B cell (primary cell): ENCODE measurements at regions not wholly inside any gene's neighbourhood (a gene's known extent, or its start where the extent isn't known, plus 50 kb on each side); places are given as distances from the start of the nearest gene placed in this dataset.

ENCODE experiments used
- ATAC-seq: fragments of 200-7000 bp; cut with Tn5 transposase; one replicate; pipeline ENCODE4 v1.10.0; 2021; ENCODE audit warnings: low read depth, mild to moderate bottlenecking, moderate number of reproducible peaks, moderate library complexity
- CTCF ChIA-PET: fragments of 350-600 bp; sonication (Branson Sonifier 250); formaldehyde crosslinking; loops from one replicate; lab custom pipeline; 2021; ENCODE audit warnings: antibody characterized with exemption, inconsistent platforms; lab: Charles Lee
- POLR2A ChIA-PET: fragments of 350-600 bp; sonication (Branson Sonifier 250); formaldehyde crosslinking; loops from one replicate; lab custom pipeline; 2021; ENCODE audit warnings: antibody characterized with exemption; lab: Charles Lee
- DNase-seq: peaks from one replicate; pipeline ENCODE4 v3.0.0; 2013
- H2AFZ ChIP-seq: 2 replicates; pipeline ENCODE4 v1.6.1; 2012; ENCODE audit warnings: mild to moderate bottlenecking, low read depth, low read length; ENCODE audit not compliant: insufficient read depth, poor library complexity, severe bottlenecking
- H3K27ac ChIP-seq, 2 donors: 1 replicate in 1 of 2; 2 replicates in 1 of 2; pipeline ENCODE4 v1.5.1; 2012 to 2013; ENCODE audit warnings: low read length in 2 of 2, mild to moderate bottlenecking in 2 of 2, moderate library complexity in 1 of 2
- H3K27me3 ChIP-seq, 4 experiments: fragments of 200-600 bp in 1 of 4; sonication (generic) in 1 of 4; replicated peaks in 1 of 4; 1 replicate in 2 of 4; 2 replicates in 2 of 4; pipeline versions ENCODE4 v1.6.1 to v1.7.0; 2013 to 2016; ENCODE audit warnings: low read length in 3 of 4, mild to moderate bottlenecking in 2 of 4, mixed read lengths in 1 of 4, moderate library complexity in 1 of 4; ENCODE audit not compliant: insufficient read depth in 4 of 4, control insufficient read depth in 3 of 4; ENCODE audit errors: control extremely low read depth in 1 of 4
- H3K36me3 ChIP-seq, 2 experiments: replicated peaks in 1 of 2; 1 replicate in 1 of 2; 2 replicates in 1 of 2; pipeline versions ENCODE4 v1.6.1 to v1.7.1; 2013; ENCODE audit warnings: low read length in 1 of 2; ENCODE audit not compliant: insufficient read depth in 2 of 2, control insufficient read depth in 1 of 2; ENCODE audit errors: control extremely low read depth in 1 of 2, extremely low read depth in 1 of 2
- H3K4me1 ChIP-seq, 2 donors: fragments of 200-600 bp in 1 of 2; sonication (generic) in 1 of 2; 1 replicate in 1 of 2; 2 replicates in 1 of 2; pipeline versions ENCODE4 v1.5.1 to v1.6.1; 2013 to 2017; ENCODE audit warnings: low read length in 2 of 2; ENCODE audit not compliant: control insufficient read depth in 2 of 2, insufficient read depth in 2 of 2
- H3K4me2 ChIP-seq: replicated peaks from 2 replicates; pipeline ENCODE3; 2012; ENCODE audit warnings: mild to moderate bottlenecking, low read depth, low read length; ENCODE audit not compliant: poor library complexity, severe bottlenecking
- H3K4me3 ChIP-seq, 5 experiments: fragments of 200-600 bp in 1 of 5; sonication (generic) in 1 of 5; 1 replicate in 3 of 5; 2 replicates in 2 of 5; pipeline versions ENCODE4 v1.5.1 to v1.7.0; 2011 to 2016; ENCODE audit warnings: low read length in 4 of 5, mild to moderate bottlenecking in 4 of 5, low read depth in 2 of 5, control low read depth in 1 of 5, moderate library complexity in 1 of 5; ENCODE audit not compliant: insufficient read depth in 1 of 5; ENCODE audit errors: control extremely low read depth in 1 of 5, extremely low read depth in 1 of 5
- H3K79me2 ChIP-seq: fragments of 200-600 bp; sonication (generic); one replicate; pipeline ENCODE4 v1.6.0; 2016; ENCODE audit warnings: low read length; ENCODE audit not compliant: control insufficient read depth, insufficient read depth
- H3K9ac ChIP-seq: fragments of 200-600 bp; sonication (generic); 2 replicates; pipeline ENCODE4 v1.6.1; 2017; ENCODE audit warnings: mild to moderate bottlenecking, low read length, moderate library complexity
- H3K9me3 ChIP-seq, 3 donors: one replicate each; pipeline versions ENCODE4 v1.6.1 to v1.7.1; 2013; ENCODE audit warnings: low read length in 2 of 3; ENCODE audit not compliant: control insufficient read depth in 2 of 3, insufficient read depth in 1 of 3; ENCODE audit errors: control extremely low read depth in 1 of 3
- H4K20me1 ChIP-seq: 2 replicates; pipeline ENCODE4 v1.6.0; 2012; ENCODE audit warnings: mild to moderate bottlenecking, low read length; ENCODE audit not compliant: insufficient read depth, control insufficient read depth, poor library complexity, severe bottlenecking
- H3K27ac Mint-ChIP-seq: one replicate; pipeline ENCODE4 v1.8.0; 2021; ENCODE audit warnings: mixed read lengths
- H3K27me3 Mint-ChIP-seq: one replicate; pipeline ENCODE4 v1.8.0; 2021; ENCODE audit warnings: mixed read lengths
- H3K4me1 Mint-ChIP-seq: one replicate; pipeline ENCODE4 v1.8.0; 2021; ENCODE audit warnings: mixed read lengths
- H3K4me3 Mint-ChIP-seq: one replicate; pipeline ENCODE4 v1.8.0; 2021; ENCODE audit warnings: mixed read lengths
- H3K9me3 Mint-ChIP-seq: one replicate; pipeline ENCODE4 v1.8.0; 2022; ENCODE audit warnings: mixed read lengths; ENCODE audit not compliant: insufficient read depth
- CTCF ChIP-seq: fragments of 200-600 bp; IDR thresholded peaks from one replicate; pipeline ENCODE4 v1.8.0; 2022; ENCODE audit warnings: antibody characterized with exemption, mild to moderate bottlenecking
- EZH2 ChIP-seq: IDR thresholded peaks from 2 replicates; pipeline ENCODE4 v1.6.1; 2012; ENCODE audit warnings: borderline replicate concordance, low read depth, mild to moderate bottlenecking, moderate library complexity, low read length; ENCODE audit not compliant: insufficient read depth, poor library complexity, severe bottlenecking
- WGBS: methylation state at CpG from one replicate; pipeline ENCODE4 v1.1.5; 2013; ENCODE audit warnings: missing lambda C conversion rate; ENCODE audit not compliant: insufficient coverage; 5-methylcytosine and 5-hydroxymethylcytosine counted together
- intact Hi-C: fragments of 100-400 bp; cut with micrococcal nuclease; formaldehyde crosslinking; loops from one replicate; pipeline ENCODE4 v1.10.0; 2022

GRCh38 chr4:181755846-181756245, 487.4 kb upstream of the TENM3 start:
- Histone ChIP-seq H3K79me2 (no peaks in the 10 kb centered on the region), H3K4me3 (no peak overlapping the region), H3K9ac (no peak overlapping the region), H3K36me3 (no peaks in the 10 kb centered on the region), H3K27ac (no peak overlapping the region), H4K20me1 (no peaks in the 10 kb centered on the region), H3K4me1 (no peaks in the 10 kb centered on the region), H2AFZ (no peak overlapping the region), H3K27me3 (no peaks in the 10 kb centered on the region), H3K4me2 (no peak overlapping the region), H3K9me3 (no peaks in the 10 kb centered on the region)
- intact Hi-C loops: no loop called here
- ChIA-PET POLR2A (no interaction called here), CTCF (no interaction called here)
- Mint-ChIP-seq H3K4me3 (no peak overlapping the region), H3K27ac (no peak overlapping the region), H3K4me1 (no peaks in the 10 kb centered on the region), H3K9me3 (no peaks in the 10 kb centered on the region), H3K27me3 (no peaks in the 10 kb centered on the region)
- ATAC-seq (no peak), DNase-seq (no peak)
- 83% methylated on average over 1 of the region's 5 CpGs for WGBS
- TF ChIP-seq CTCF: no peak
- TF ChIP-seq EZH2: no peak

- CTCF ChIA-PET: no interaction called here
- Histone ChIP-seq H3K4me1 (no peaks in the 10 kb centered on the region), H3K27ac (no peak overlapping the region), H4K20me1 (no peaks in the 10 kb centered on the region), H3K9me3 (no peaks in the 10 kb centered on the region), H3K27me3 (no peaks in the 10 kb centered on the region), H3K9ac (no peak overlapping the region), H3K4me2 (no peak overlapping the region), H3K79me2 (no peaks in the 10 kb centered on the region), H2AFZ (no peak overlapping the region), H3K36me3 (no peaks in the 10 kb centered on the region), H3K4me3 (no peak overlapping the region)
- Mint-ChIP-seq H3K4me1 (no peaks in the 10 kb centered on the region), H3K9me3 (no peaks in the 10 kb centered on the region), H3K27ac (no peak overlapping the region), H3K27me3 (no peaks in the 10 kb centered on the region), H3K4me3 (no peak overlapping the region)
- DNase-seq: no peak
- TF ChIP-seq CTCF (no peak), EZH2 (no peak)
- ATAC-seq: no peak
- POLR2A ChIA-PET: no interaction called here
- intact Hi-C loops: no loop called here
- 73% methylated on average over 3 of the region's 5 CpGs for WGBS
Measured at GRCh38 chr4:181756451-181757095, 486.6 kb upstream of the TENM3 start.
